Activated T-cell treated with anti-CD3 and anti-CD28 coated beads, Interleukin-2, amount 50 U/mL, for 48 hours (primary cell): ENCODE measurements at regions not wholly inside any gene's neighbourhood (a gene's known extent, or its start where the extent isn't known, plus 50 kb on each side); places are given as distances from the start of the nearest gene placed in this dataset.

Source experiments
- DNase-seq, 2 experiments: peaks; one replicate each; pipeline ENCODE4 v3.0.0-alpha.2; 2020

DNA sequence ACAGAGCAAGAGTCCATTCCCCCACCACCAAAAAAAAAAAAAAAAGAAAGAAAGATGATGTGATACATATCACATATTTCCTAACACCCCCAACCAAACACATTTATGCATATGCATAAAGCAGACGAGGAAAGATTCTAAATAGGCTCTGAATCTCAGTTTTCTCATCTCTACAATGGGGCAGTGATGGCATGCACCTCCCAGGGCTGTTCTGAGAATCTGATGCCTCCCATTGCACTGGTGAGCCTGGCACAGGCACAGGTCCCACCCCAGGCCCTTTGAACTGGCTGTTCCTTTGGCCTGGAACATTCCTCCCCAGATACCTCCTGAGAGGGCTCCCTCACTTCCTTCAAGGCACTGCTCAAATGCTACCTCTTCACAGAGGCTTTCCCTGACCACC lies 116.5 kb downstream of the C9orf50 start:
- DNase-seq = no peak

DNA sequence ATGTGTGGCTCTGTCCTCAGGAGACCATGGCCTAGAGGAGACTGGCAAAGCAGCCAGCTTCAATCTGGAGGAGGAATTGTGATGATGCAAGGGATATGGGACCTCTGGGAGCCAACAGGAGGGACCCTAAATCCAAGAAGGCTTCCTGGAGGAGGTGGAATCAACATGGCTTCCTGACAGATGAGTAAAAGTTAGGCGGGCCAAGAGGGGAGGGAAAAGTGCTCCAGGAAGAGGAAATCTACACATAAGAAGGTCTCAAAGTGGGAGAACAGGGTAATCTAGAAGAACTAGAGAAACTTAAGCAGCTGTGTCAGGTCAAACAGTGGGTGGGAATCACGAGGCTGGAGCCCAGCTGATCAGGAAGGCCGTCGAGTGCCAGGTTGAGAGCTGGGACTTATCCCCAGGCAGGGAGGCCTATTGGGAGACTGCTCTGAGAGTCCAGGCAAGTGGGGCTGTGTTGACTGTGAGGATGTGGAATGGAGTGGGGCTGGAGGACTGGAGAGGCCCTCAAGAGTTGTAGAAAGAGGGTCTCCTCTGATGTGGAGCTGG lies 119.1 kb downstream of the C9orf50 start:
- no peak for DNase-seq

DNA sequence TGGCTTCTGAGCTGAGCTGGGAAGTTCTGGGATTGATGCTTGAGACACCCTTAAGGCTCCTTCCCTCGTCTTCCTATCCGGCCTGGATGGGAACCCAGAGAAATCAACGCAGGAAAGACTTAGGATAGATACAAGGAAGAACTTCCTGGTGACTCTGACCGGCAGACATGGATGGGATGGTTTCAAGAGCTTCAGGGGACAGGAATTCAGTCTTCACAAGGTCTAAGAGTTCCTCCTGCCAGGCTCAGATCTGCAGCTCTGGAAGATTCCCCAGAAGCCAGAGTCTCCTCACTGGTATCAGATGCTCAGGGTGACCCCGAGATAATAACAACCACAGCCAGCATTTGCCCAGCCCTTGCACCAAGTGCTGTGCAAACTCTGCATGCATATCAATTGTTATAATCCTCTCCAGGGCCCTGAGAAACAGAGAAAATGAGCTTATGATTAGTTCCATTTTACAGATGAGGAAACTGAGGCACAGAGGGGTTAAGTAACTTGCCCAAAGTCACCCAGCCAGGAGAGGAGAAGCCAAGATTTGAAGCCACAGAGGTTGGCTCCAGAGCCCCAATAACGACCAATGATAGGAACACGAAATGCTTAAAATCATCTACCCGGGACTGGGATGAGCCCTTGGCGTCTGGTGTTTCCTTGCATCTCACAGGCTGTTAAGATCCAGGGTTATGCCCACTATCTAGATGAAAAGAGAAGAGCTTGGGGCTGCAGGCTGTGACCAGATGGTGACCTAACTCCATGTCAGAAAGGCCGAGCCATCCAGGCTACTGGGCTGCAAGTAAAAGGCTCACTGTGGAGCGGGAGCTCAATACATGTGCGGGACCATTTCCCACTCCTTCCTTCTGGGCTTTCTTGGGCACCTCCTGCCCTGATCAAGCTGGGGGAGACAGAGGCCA lies 119.8 kb downstream of the C9orf50 start:
- DNase-seq = no peak

DNA sequence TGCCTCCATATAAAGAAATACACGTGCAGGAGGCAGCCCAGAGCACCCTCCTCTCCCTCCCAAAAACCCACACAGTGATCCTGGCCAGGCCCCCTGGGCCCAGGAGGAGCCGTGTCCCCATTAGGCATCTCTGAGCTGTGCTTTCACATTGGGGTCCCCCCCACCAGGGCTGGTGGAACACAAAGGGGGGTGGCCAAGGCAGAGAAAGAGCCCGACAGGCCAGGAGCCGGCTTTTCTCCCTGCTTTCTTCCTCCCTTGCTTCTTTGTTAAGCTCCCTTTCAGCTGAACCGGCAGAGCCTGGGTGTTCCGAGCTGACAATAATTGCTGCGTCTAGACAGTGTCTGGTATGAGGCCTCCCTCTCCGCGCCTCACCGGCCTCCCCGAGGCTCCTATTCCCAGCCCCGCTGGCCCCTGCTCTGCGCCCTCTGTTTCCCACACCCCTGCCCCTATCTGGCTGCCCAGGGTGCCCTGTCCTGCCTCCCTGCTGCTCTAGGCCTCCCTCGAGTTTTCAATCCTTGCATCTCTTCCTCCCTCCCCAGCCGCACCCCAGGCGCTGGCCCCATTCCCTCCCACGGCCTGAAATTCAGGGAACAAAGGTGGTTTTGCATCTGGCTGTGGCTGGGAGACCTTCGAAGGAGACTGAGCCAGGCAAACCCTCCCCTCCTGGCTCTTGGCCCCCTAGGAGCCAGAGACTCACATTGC lies 120.6 kb downstream of the C9orf50 start:
- no peak for DNase-seq

DNA sequence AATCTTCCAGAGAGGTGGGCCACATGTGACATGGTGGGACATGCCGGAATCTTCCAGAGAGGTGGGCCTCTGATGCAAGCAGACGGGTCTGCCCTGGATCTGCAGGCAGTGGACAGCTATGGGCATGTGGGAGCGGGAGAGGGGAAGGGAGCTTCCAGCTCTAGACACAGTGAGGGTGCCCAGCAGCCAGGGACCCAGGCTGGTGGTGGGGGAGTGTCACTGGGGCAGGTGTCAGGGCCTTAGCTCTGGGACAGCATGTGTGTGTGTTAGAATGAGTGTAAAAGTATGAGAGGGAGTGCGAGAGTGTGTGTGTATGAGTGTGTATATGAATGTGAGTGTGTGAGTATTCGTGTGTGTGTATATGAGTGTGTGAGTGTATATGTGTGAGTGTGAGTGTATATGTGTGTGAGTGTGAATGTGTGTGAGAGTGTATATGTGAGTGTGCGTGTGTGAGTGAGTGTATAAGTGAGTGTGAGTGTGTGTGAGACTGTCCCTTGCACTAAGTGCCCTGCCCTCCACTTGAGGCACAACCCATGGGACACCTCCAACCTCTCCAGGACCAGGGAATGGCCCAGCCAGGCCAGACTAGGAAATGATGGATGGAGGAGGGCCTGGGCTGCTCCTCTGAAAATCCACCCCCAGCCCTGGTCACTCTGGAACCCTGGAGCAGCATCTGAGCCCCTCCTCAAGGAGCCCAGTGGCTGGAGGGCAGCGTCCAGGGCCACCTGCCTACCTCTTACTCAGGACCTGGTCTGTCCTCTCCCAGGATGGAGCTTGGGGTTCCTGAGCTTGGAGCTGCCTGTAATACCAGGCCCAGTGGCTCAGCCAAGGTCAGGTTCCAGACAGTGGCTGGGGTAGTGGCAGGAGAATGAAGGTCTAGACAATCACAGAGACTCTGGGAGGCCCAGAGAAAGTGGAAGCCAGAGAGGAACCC lies 122.2 kb downstream of the C9orf50 start:
- no peak for DNase-seq

DNA sequence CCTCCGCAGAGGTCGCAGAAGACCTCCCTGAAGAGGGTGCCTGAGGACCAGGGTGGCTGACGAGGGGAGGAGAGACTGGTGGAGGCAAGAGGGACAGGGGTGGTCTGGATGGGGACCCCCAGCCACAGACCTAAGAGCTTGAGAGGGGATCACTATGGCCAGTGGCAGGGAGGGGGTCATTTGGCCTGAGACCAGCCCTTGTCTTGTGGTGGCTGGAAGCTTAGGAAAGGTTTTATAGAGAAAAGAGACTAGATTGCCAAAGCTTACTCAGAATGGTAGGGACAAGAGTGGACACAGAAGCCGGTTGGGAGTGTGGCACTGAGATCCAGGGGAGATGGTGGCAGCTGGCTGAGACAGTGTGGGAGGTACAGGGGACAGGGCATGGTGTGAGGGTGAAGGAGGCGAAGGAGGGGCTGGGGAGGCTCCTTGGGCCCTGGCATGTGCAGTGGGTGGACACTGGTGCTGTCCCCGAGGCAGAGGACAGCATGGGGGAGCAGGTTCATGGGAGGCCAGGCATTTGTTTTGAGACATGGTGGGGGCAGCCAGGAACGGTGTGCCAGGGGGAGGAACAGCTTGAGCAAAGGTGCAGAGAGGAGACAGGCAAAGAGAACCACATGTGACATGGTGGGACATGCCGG lies 123.0 kb downstream of the C9orf50 start:
- no peak for DNase-seq

DNA sequence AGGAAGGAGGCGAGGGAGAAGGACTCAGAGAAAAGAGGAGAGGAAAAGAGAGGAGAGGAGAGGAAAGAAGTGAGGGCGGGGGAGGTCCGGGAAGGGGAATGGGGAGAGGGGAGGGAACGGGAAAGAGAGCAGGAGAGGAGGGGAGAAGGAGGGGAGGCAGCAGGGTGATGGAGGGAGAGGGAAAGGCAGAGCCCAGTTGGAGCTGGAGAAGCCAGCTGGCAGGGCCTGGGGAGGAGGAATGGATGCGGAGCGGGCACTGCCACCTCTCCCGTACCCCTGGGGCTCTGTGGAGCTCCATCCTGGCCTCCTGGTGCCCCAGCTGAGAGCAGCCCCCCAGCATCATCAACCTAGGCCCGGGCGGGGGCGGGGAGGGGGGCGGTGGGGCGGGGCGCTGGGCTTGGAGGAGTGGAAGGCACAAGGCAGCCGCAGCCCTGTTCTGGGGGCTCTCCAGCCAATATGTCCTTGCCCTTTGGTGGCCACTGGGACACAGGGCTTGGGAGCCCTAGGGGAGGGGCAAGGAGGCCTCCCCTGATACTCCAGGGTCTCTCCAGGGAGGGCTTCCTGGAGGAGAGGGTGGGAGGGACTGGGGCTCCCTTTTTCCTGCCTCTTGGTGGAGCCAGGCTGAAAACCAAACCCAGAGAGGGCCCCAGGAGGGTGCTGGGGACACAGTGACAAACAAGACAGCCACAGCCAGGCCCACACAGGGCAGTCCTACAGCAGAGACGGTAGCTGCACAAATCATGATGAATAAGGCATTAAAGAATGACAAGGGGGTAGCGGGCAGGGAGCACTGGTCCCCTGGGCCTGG lies 123.7 kb downstream of the C9orf50 start:
- DNase-seq = no peak

DNA sequence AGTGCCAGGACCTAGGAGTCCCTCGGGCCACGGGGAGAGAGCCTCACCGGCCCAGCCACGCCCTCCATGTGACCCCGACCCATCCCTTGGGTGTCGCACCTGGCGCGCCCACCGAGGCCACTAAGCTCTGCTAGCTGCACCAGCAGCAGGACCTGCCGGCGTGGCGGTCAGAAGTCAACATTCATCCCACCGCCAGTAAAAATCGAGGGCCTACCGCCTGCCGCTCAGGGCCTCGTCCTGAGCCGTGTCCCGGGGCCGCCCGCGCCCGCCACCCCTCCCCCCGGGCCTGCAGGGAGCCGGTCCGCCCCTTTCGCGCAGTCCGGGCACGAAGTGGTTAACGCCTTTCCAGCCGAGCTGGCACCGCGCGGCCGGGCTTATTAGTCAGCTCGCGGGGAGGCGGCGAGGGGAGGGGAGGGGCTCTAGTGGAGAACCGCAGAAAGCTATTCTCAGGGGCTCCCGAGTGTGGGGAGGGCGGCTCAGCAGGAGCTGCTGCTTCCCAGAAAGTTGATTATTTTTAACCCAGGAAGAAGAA lies 124.4 kb downstream of the C9orf50 start:
- peak; percentile 89 to 91 for DNase-seq

DNA sequence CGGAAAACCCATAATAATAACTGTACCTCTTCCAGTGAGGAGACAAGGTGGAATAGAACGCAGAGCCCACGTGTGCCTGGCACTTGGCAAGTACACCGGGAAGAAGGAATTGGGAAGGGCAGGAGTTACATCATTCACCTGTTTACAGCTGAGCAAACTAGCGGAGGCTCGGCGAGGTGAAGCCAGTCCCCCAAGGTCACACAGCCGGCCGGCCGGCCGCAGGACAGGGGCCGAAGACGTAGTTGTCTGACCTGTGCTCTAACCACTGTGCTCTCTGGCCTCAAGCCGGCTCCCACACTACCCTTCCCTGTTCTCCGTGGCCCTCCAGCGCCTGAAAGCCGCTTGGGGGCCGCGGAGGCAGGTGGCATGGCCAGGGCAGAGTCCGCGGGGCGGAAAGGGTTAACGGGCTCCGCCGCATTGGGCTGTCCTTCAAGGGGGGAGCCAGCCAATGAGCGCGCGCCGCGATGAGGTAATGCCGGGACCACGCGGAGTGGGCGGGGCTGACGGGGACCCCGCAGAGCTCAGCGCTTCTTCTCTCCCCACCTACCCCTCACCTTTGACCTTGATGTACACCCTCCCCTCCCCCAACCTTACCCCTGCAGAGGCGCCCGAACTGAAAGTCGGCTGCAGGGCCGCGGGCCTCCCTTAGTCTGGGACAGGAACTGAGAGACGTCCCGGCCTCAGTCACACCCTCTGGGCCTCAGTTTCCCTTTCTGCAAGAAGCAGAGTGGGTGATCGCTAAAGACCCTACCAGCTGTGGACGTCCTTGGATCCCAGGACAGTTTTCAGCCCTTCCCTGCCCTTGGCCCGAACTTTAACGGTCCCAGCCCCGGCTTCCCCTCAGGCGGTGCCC lies 125.1 kb downstream of the C9orf50 start:
- DNase-seq = peak; percentile 90 to 92

DNA sequence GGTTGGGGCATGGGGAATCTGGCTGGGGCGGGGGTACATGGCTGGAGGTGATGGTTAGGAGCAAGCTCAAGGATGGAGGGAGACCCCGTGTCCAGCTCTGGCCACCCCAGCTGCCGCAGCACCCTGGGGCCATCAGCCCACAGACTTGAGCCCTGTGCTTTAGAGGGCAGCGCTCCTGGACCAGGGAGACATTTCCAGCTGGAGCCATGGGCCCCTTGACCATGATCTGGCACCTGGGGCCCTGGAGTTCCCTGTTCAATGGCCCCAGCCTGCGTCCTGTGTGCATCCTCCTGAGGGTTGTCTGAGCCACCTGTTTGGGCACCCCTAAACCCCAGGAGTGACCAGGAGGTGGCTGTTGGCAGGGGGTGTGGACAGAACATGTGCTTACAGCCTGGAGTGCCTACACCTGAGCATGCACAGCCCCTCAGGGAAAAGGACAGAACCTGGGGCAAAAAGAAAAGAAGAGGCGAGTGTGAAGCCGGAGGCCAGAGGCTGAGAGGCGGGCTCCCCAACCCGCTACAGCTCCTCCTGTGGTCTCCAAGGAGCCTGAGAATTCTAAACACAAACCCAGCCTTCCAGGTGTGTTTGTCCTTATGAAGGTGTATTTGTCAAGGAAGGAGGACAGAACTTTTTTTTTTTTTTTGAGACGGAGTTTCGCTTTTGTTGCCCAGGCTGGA lies 126.7 kb downstream of the C9orf50 start:
- no peak for DNase-seq

DNA sequence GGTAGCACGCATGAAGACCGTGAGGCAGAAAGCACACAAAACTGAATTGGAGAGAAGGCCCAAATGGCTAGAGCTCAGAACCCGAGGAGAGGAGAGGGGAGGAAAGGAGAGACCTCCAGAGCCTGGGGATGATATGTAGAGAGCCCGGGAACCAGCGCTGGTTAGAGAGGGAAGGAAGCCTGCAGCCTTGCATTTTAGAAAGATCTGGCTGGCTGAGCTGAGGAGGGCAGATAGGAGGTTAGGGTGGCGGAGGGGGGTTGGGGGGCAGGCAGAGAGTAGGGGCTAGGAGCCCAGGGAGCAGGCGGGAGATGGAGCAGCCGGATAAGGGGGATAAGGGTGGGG lies 127.2 kb downstream of the C9orf50 start:
- DNase-seq = no peak

DNA sequence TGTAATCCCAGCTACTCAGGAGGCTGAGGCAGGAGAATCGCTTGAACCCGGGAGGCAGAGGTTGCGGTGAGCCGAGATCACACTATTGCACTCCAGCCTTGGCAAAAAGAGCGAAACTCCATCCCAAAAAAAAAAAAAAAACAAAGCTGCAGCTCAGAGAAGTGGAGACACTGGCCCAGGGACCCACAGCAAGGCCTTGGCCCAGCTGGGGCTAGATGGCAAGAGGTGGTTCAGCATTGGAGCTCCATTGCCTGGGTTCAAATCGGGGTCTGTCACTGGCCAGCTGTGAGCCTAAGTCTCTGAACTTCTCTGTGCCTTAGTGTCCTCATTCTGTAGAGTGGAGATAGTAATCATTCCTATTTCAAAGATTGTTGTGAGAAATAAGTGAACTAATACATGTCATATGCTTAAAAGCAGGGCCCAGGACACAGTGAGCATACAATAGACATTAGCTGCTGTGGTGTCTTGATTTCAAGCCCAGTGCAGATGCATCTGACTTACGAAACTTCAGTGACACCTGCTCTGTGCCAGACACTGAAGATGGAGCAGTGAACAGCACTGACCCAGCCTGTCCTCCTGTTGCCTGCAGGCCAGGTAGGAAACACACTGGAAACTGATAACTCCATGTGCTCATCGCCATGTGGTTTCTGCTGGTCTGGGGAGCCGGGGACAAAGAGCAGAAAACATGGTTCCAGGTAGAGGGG lies 127.7 kb downstream of the C9orf50 start:
- DNase-seq = no peak

DNA sequence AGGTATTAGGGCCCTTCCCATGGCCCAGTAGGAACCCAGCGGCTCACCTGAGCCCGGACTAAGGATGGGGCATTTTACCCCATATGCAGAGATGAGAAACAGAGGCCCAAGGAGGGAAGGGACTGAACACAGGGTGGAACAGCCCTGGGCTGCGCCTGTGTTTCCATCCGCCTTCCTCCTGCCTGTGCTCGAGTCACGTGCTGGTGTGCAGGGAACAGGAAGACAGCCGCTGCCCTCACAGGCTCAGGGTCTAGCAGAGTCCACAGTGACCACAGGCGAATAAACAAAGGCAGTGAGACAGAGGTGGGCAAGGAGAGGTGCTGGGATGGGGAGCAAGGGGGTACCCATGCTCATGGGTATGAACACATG lies 129.4 kb downstream of the C9orf50 start:
- DNase-seq = no peak

DNA sequence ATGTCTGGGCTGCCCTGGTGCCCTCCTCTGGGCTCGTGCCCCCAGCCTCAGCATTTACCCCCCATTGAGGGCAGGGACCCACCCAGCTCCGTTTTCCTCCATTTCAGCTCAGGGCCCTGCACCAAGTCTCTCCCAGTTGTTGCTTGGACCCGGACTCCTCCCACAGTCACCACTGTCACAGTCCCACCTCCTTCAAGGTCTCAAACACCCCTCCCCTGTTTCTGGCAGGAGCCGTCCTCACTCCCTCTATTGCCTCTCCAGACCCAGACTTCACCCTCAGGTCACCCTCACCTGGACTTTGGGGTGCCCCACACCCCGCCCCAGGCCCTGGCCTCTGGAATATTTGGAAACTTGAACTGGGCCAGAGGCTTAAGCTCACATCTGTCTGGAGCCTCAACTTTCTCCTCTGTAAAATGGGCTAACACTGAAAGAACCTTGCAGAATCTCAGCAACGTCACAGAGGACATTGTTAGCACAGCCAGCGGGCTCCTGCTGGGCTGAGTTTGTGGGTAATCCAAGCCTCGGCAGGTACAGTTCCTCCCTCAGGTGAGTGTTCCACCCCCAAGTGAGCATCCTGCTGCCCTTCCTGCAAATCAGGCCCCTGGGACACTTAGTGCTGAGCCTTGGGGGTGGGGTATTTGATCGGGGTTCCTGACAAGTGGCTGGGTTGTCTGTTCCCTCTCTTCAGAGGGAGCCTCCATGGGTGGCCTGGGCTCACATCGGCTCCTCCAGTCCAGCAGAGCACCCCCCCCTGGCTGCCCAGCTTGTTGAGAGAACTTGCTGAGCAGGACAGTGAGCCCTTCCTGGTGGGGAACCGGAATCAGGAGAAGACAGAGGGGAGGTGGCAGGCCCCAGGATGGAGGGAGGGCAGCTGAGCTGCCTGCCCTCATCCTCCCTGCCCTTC lies 130.1 kb downstream of the C9orf50 start:
- DNase-seq = no peak

DNA sequence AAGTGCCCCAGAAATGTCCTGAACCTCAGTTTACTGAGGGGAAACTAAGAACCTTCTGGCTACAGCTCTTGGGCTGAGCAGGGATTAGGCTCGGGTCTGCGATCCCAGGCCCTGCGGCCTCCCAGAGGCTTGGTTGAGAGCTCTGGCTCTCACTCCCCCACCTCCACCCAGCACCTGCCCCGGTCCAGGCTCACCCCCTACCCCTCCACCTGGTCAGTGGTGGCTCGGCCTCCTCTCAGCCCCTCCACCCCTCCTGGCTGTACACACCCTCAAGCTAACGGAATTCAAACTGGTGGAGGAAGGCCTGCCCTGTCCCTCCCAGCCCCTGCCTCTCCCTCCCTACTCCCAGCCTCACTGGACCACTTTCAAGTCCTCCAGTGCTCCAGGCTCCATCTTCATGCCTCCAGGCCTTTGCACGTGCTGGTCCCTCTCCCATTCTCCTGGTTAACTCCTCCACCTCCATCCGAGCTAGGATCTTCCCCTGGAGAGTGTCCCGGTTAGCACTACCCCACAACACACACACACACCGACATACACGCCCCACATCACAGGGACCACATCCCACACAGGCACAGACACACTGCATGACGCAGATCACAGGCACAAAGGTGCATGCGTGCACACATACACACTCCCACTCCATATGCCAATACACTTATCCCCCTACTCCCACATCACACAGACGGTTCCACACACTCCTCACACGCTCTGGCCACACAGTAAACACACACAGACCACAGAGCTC lies 130.9 kb downstream of the C9orf50 start:
- DNase-seq = peak; percentile 63 to 68

DNA sequence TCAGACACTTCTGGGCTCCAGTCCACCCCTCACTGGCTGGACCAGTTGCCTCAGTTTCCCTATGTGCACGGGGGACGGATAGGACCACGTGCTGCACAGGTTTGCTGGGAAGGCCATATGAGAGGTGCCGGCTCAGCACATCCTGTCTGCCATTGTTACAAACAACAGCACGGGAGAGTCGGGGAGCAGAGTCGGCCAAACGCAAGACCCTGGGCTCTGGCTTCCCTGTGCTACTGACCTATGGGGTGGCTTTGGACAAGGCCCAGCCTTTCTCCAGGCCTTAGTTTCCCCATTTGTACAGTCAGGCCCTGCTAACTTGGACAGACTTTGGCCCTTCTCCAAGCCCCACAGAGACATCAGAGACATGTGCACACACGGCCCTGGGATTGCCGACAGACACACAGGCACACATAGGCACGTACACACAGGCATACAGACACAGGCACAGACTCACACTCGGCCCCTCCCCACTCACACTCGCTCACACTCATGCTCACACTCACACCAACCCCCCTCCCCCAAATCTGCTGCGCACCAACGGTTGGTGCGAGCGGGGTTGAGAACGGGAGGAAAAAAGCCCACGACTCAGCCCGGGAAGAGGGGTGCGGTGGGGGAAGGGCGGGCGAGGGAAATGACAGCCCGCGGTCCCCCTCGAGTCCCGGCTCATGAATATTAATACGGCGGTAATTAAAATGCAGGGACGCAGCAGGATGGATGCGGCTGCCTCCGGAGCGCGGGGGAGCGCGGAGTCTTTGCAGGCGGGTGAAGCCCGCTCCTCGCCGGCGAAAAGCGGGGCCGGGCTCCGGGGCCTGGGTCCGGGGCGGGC lies 133.0 kb downstream of the C9orf50 start:
- DNase-seq = peak; percentile 76
